ENCODE measurements at regions not wholly inside any gene's neighbourhood (a gene's known extent, or its start where the extent isn't known, plus 50 kb on each side); places are given as distances from the start of the nearest gene placed in this dataset.

DNA sequence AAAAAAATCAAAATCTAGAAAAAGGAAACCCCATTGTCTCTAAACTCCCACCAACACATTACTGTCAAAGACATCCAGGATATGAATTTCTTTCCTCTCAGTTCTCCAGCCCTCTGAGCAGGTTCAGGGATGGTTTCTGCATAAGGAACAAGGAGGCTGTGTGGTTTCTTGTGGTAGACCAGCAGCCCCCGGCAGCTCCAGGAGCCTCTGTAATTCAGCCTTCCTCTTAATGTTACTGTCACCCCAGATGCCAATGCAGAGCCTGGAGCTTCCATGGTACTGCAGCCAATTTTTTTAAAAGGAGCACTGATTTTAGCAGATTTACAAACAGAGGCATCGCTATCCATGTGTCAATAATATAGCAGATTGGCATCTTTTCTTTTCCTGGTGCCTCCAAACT is 100.6 kb upstream of the FAM216B start:
- TF ChIP-seq, protein P1, sequence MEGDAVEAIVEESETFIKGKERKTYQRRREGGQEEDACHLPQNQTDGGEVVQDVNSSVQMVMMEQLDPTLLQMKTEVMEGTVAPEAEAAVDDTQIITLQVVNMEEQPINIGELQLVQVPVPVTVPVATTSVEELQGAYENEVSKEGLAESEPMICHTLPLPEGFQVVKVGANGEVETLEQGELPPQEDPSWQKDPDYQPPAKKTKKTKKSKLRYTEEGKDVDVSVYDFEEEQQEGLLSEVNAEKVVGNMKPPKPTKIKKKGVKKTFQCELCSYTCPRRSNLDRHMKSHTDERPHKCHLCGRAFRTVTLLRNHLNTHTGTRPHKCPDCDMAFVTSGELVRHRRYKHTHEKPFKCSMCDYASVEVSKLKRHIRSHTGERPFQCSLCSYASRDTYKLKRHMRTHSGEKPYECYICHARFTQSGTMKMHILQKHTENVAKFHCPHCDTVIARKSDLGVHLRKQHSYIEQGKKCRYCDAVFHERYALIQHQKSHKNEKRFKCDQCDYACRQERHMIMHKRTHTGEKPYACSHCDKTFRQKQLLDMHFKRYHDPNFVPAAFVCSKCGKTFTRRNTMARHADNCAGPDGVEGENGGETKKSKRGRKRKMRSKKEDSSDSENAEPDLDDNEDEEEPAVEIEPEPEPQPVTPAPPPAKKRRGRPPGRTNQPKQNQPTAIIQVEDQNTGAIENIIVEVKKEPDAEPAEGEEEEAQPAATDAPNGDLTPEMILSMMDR (IDR thresholded peaks at IDR 0.05) = no peak
- no peak for TF ChIP-seq POLR2A (IDR thresholded peaks at IDR 0.05)
